A673 (cell line): ENCODE measurements at regions not wholly inside any gene's neighbourhood (a gene's known extent, or its start where the extent isn't known, plus 50 kb on each side); places are given as distances from the start of the nearest gene placed in this dataset.

Source experiments
- BruUV-seq: library from RNA; stranded (reverse); fragments of 400-500 nt; replicated peaks from 2 replicates; lab custom pipeline; 2021; lab: Mats Ljungman, UMichigan
- CTCF ChIA-PET: fragments of 300-600 bp; sonication (Branson Sonifier 250); formaldehyde crosslinking; loops from one replicate; lab custom pipeline; 2022; ENCODE audit warnings: antibody characterized with exemption; lab: Charles Lee
- POLR2A ChIA-PET: fragments of 300-600 bp; sonication (Branson Sonifier 250); formaldehyde crosslinking; loops from one replicate; lab custom pipeline; 2022; ENCODE audit warnings: antibody characterized with exemption; ENCODE audit not compliant: low non-redundant PET; lab: Charles Lee
- DNase-seq: peaks from one replicate; pipeline ENCODE4 v3.0.0-alpha.2; 2015; ENCODE audit warnings: low spot score
- H3K27ac ChIP-seq: fragments of 200-600 bp; sonication (generic); 2 replicates; pipeline ENCODE4 v1.5.1; 2016; ENCODE audit warnings: mixed run types, low read depth, mild to moderate bottlenecking, mixed read lengths, antibody characterized with exemption, low read length; ENCODE audit not compliant: poor library complexity, severe bottlenecking
- H3K27me3 ChIP-seq: fragments of 200-600 bp; sonication (generic); replicated peaks from 2 replicates; pipeline ENCODE4 v1.6.1; 2017; ENCODE audit warnings: mixed run types, low read depth, mild to moderate bottlenecking, mixed read lengths, antibody characterized with exemption, low read length; ENCODE audit not compliant: insufficient read depth, poor library complexity
- H3K36me3 ChIP-seq: fragments of 200-600 bp; sonication (generic); 2 replicates; pipeline ENCODE4 v1.6.1; 2016; ENCODE audit warnings: mixed run types, mild to moderate bottlenecking, mixed read lengths, antibody characterized with exemption, low read length; ENCODE audit not compliant: insufficient read depth, poor library complexity, severe bottlenecking
- H3K4me1 ChIP-seq: fragments of 200-600 bp; sonication (generic); 2 replicates; pipeline ENCODE4 v1.6.1; 2017; ENCODE audit warnings: mixed run types, mild to moderate bottlenecking, mixed read lengths, antibody characterized with exemption, low read length; ENCODE audit not compliant: insufficient read depth, poor library complexity, severe bottlenecking
- H3K4me3 ChIP-seq: fragments of 200-600 bp; sonication (generic); 2 replicates; pipeline ENCODE4 v1.5.1; 2016; ENCODE audit warnings: low read depth, mixed run types, mild to moderate bottlenecking, mixed read lengths, low read length; ENCODE audit not compliant: poor library complexity, severe bottlenecking
- H3K9me3 ChIP-seq: fragments of 200-600 bp; sonication (generic); 2 replicates; pipeline ENCODE4 v1.6.1; 2016; ENCODE audit warnings: mixed run types, low read depth, mild to moderate bottlenecking, mixed read lengths, antibody characterized with exemption, low read length; ENCODE audit not compliant: poor library complexity, severe bottlenecking
- CTCF ChIP-seq: fragments of 300-800, 200-600 bp; sonication (generic); conservative IDR thresholded peaks from 2 replicates; pipeline ENCODE4 v1.5.1; 2017; ENCODE audit warnings: low read depth, mild to moderate bottlenecking, antibody characterized with exemption, low read length, moderate library complexity, mixed read lengths
- EZH2 ChIP-seq: fragments of 200-600 bp; sonication (generic); IDR thresholded peaks from 2 replicates; pipeline ENCODE4 v1.6.1; 2017; ENCODE audit warnings: borderline replicate concordance, low read depth, mild to moderate bottlenecking, mixed read lengths, antibody characterized with exemption, low read length; ENCODE audit not compliant: poor library complexity, severe bottlenecking
- intact Hi-C: fragments of 100-400 bp; cut with micrococcal nuclease; formaldehyde crosslinking; loops from one replicate; pipeline ENCODE4 v1.10.0; 2022; ENCODE audit not compliant: unreplicated experiment

DNA sequence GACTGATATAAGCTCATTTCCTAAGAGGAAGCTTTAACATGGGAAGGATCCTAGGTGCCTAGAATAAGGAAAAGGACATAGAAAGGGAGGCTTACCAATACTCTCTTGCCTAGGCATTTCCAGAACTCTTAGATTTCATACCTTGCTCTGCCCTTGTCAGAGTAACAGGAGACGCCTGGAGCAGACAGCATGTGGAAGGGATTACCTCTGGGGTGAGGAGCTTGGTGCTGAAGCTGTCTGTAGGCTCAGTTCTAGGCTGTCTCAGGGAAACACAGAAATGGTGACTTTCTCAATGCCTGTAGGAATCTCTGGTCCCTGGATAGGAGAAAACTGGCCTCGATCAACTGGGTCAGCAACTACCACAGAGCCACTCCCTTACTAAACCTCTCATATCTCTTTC, 150.0 kb downstream of the SLC4A3 start:
- no peaks in the 10 kb centered on the region for H3K9me3 ChIP-seq
- no peak for TF ChIP-seq EZH2
- no peaks in the 10 kb centered on the region for H3K27me3 ChIP-seq
- no TSS peak for BruUV-seq
- DNase-seq, result no peak
- H3K4me1 ChIP-seq, result no peaks in the 10 kb centered on the region
- CTCF ChIA-PET, result no interaction called here
- no peaks in the 10 kb centered on the region for H3K36me3 ChIP-seq
- POLR2A ChIA-PET, result no interaction called here
- H3K27ac ChIP-seq, result no peak overlapping the region
- no peak overlapping the region for H3K4me3 ChIP-seq
- intact Hi-C loops, result no loop called here

- H3K4me1 ChIP-seq, result no peaks in the 10 kb centered on the region
- CTCF ChIA-PET, result no interaction called here
- no peaks in the 10 kb centered on the region for H3K9me3 ChIP-seq
- H3K27me3 ChIP-seq, result no peaks in the 10 kb centered on the region
- intact Hi-C loops, result no loop called here
- no peak for DNase-seq
- TF ChIP-seq CTCF (no peak), EZH2 (no peak)
- H3K36me3 ChIP-seq, result no peaks in the 10 kb centered on the region
- no peak overlapping the region for H3K4me3 ChIP-seq
- H3K27ac ChIP-seq, result no peak overlapping the region
- BruUV-seq, result no TSS peak
- POLR2A ChIA-PET, result no interaction called here
Observed at GRCh38 chr2:219778189-219778588, 150.8 kb downstream of the SLC4A3 start.

GRCh38 chr2:219782737-219783348, 155.4 kb downstream of the SLC4A3 start:
- no TSS peak for BruUV-seq
- CTCF ChIA-PET, result no interaction called here
- intact Hi-C loops, result no loop called here

More at GRCh38 chr2:219782737-219783348, 155.4 kb downstream of the SLC4A3 start:
- no peaks in the 10 kb centered on the region for H3K4me1 ChIP-seq
- no peaks in the 10 kb centered on the region for H3K9me3 ChIP-seq
- no peak for DNase-seq
- H3K27me3 ChIP-seq, result peaks cover 5% of the 10 kb centered on the region
- no peaks in the 10 kb centered on the region for H3K36me3 ChIP-seq
- POLR2A ChIA-PET, result no interaction called here
- TF ChIP-seq CTCF, result no peak
- no peak for TF ChIP-seq EZH2
- H3K4me3 ChIP-seq, result no peak overlapping the region
- H3K27ac ChIP-seq, result no peak overlapping the region
